OCI-LY1 (cell line): ENCODE measurements at regions not wholly inside any gene's neighbourhood (a gene's known extent, or its start where the extent isn't known, plus 50 kb on each side); places are given as distances from the start of the nearest gene placed in this dataset.

Experiments
- H2AFZ ChIP-seq: fragments of 200-600 bp; sonication (generic), shearing (Covaris generic); 2 replicates; pipeline ENCODE4 v1.6.0; 2014; ENCODE audit warnings: antibody characterized with exemption, mild to moderate bottlenecking, low read length
- H3F3A ChIP-seq: fragments of 200-600 bp; sonication (generic), shearing (Covaris generic); 2 replicates; pipeline ENCODE4 v1.6.0; 2014; ENCODE audit warnings: mild to moderate bottlenecking, antibody characterized with exemption, low read length, moderate library complexity; ENCODE audit not compliant: insufficient read depth
- H3K27ac ChIP-seq: fragments of 200-600 bp; sonication (generic); 2 replicates; pipeline ENCODE4 v1.5.1; 2014; ENCODE audit warnings: low read length, mixed run types, mild to moderate bottlenecking, low read depth; ENCODE audit not compliant: poor library complexity, severe bottlenecking
- H3K27me3 ChIP-seq: fragments of 200-600 bp; sonication (generic); 2 replicates; pipeline ENCODE4 v1.6.0; 2014; ENCODE audit warnings: antibody characterized with exemption, mild to moderate bottlenecking, low read length, moderate library complexity; ENCODE audit not compliant: insufficient read depth
- H3K36me3 ChIP-seq: fragments of 200-600 bp; sonication (generic); 2 replicates; pipeline ENCODE4 v1.6.1; 2014; ENCODE audit warnings: mild to moderate bottlenecking, antibody characterized with exemption, low read length, moderate library complexity, mixed read lengths; ENCODE audit not compliant: insufficient read depth
- H3K4me1 ChIP-seq: fragments of 200-600 bp; sonication (generic); 2 replicates; pipeline ENCODE4 v1.5.1; 2014; ENCODE audit warnings: mild to moderate bottlenecking, low read length, moderate library complexity; ENCODE audit not compliant: insufficient read depth, severe bottlenecking
- H3K4me2 ChIP-seq: fragments of 200-600 bp; sonication (generic), shearing (Covaris generic); 2 replicates; pipeline ENCODE4 v1.6.1; 2014; ENCODE audit warnings: low read length
- H3K4me3 ChIP-seq: fragments of 200-600 bp; sonication (generic); 2 replicates; pipeline ENCODE4 v1.5.1; 2014; ENCODE audit warnings: low read length, low read depth, mild to moderate bottlenecking, mixed read lengths; ENCODE audit not compliant: poor library complexity, severe bottlenecking
- H3K79me2 ChIP-seq: fragments of 200-600 bp; shearing (Covaris generic); 2 replicates; pipeline ENCODE4 v1.6.1; 2016; ENCODE audit warnings: mixed run types, low read length, mixed read lengths; ENCODE audit not compliant: insufficient read depth
- H3K9ac ChIP-seq: fragments of 200-600 bp; sonication (generic), shearing (Covaris generic); 2 replicates; pipeline ENCODE4 v1.6.1; 2014; ENCODE audit warnings: mild to moderate bottlenecking, low read length, mixed read lengths
- H3K9me2 ChIP-seq: fragments of 200-600 bp; sonication (generic), shearing (Covaris generic); 2 replicates; pipeline ENCODE4 v1.6.1; 2014; ENCODE audit warnings: low read depth, mild to moderate bottlenecking, low read length, mixed read lengths
- H3K9me3 ChIP-seq: fragments of 200-600 bp; shearing (Covaris generic); 2 replicates; pipeline ENCODE4 v1.6.1; 2014; ENCODE audit warnings: low read length, mixed read lengths
- H4K20me1 ChIP-seq: fragments of 200-600 bp; sonication (generic), shearing (Covaris generic); 2 replicates; pipeline ENCODE4 v1.6.0; 2016; ENCODE audit warnings: mild to moderate bottlenecking, low read length; ENCODE audit not compliant: insufficient read depth
- EZH2 ChIP-seq: fragments of 200-600 bp; sonication (generic), shearing (Covaris generic); IDR thresholded peaks from 2 replicates; pipeline ENCODE4 v1.8.0; 2017; ENCODE audit warnings: borderline replicate concordance, mixed run types, mild to moderate bottlenecking, antibody characterized with exemption, low read length, moderate library complexity, mixed read lengths
- TF ChIP-seq, protein P1 (sequence below): fragments of 200-600 bp; sonication (generic), shearing (Covaris generic); IDR thresholded peaks from 2 replicates; pipeline ENCODE4 v1.5.1; 2017; ENCODE audit warnings: mild to moderate bottlenecking, antibody characterized with exemption, low read length, moderate library complexity, mixed read lengths

DNA sequence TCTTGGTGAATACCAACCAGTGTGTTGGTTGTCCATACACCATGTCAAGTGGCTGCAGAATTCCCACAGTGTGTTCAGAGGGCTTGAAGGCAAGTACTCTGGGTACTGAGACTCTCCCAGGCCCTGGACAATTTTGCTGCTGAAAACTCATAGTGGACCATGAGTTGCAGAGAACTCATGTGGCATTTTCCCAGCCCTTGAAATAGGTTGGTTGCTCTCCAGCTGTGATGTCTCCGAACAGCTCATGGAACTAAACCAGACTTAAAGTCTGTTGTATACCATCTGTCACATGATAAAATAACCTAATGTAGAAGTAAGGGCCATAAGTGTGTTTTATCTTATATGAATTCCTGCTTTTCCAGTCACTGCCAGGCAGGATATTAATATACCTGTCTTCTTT is 67.8 kb downstream of the RGS2 start:
- H3K9ac ChIP-seq: no peak overlapping the region
- H3K9me2 ChIP-seq: no peaks in the 10 kb centered on the region
- TF ChIP-seq EZH2: no peak
- no peak overlapping the region for H3K4me2 ChIP-seq
- H3K4me3 ChIP-seq: no peak overlapping the region
- H3K4me1 ChIP-seq: no peaks in the 10 kb centered on the region
- no peaks in the 10 kb centered on the region for H3K36me3 ChIP-seq
- no peaks in the 10 kb centered on the region for H3K9me3 ChIP-seq
- H3K27me3 ChIP-seq: no peaks in the 10 kb centered on the region
- no peaks in the 10 kb centered on the region for H4K20me1 ChIP-seq
- H3K27ac ChIP-seq: no peak overlapping the region
- H3K79me2 ChIP-seq: no peaks in the 10 kb centered on the region
- no peak overlapping the region for H2AFZ ChIP-seq
- no peaks in the 10 kb centered on the region for H3F3A ChIP-seq

DNA sequence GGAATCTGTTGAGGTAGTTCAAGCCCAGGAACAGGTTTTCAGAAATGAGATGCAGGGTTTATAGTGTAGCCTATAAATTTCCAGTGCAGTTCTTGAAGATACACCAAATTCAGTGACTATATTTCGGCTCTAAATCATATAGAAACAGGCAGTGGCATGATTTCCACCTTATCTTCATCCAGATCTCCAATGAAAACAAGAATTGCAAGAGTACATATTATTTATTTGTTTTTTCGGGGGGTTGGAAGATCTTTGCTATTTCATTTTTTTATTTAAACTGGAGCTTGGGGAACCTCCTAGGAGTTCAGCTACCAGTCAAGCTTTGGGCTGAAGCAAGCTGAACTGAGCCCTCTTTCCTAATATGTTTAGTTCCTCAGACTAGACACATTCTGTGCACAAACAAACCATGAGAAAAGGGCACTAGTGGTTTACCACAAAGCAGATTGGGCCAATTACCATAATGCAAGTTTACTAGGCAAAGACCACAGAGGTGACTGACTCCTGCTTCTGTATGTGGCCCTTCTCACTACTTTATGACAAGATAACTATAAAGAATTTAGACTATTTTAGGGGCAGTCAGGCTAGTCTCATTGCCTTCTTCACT is 68.5 kb downstream of the RGS2 start:
- no peaks in the 10 kb centered on the region for H3K36me3 ChIP-seq
- no peaks in the 10 kb centered on the region for H3K27me3 ChIP-seq
- H3F3A ChIP-seq: no peaks in the 10 kb centered on the region
- no peak overlapping the region for H2AFZ ChIP-seq
- no peak overlapping the region for H3K9ac ChIP-seq
- H3K4me3 ChIP-seq: no peak overlapping the region
- H3K9me2 ChIP-seq: no peaks in the 10 kb centered on the region
- no peaks in the 10 kb centered on the region for H4K20me1 ChIP-seq
- H3K4me2 ChIP-seq: no peak overlapping the region
- no peaks in the 10 kb centered on the region for H3K4me1 ChIP-seq
- no peak for TF ChIP-seq EZH2
- TF ChIP-seq, protein P1, sequence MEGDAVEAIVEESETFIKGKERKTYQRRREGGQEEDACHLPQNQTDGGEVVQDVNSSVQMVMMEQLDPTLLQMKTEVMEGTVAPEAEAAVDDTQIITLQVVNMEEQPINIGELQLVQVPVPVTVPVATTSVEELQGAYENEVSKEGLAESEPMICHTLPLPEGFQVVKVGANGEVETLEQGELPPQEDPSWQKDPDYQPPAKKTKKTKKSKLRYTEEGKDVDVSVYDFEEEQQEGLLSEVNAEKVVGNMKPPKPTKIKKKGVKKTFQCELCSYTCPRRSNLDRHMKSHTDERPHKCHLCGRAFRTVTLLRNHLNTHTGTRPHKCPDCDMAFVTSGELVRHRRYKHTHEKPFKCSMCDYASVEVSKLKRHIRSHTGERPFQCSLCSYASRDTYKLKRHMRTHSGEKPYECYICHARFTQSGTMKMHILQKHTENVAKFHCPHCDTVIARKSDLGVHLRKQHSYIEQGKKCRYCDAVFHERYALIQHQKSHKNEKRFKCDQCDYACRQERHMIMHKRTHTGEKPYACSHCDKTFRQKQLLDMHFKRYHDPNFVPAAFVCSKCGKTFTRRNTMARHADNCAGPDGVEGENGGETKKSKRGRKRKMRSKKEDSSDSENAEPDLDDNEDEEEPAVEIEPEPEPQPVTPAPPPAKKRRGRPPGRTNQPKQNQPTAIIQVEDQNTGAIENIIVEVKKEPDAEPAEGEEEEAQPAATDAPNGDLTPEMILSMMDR: no peak
- H3K27ac ChIP-seq: no peak overlapping the region
- no peaks in the 10 kb centered on the region for H3K9me3 ChIP-seq
- H3K79me2 ChIP-seq: no peaks in the 10 kb centered on the region

DNA sequence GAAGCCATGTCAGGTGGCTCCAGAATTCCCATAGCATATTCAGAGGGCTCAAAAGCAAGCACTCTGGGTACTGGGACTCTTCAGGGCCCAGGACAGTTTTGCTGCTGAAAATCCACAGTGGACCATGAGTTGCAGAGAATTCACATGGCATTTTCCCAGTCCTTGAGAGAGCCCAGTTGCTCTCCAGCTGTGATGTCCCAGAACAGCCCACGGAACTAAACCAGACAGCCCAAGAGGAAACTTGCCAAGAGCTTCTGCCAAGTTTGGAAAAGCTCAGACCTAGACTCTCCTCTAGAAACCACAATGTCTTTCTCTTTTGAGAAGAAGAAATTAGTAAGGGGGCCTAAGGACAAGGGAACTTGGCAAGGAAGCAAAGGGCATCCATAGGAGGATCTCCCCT is 69.4 kb downstream of the RGS2 start:
- Histone ChIP-seq H3K9me2 (no peaks in the 10 kb centered on the region), H3F3A (no peaks in the 10 kb centered on the region), H3K4me2 (no peak overlapping the region), H3K4me3 (no peak overlapping the region), H3K36me3 (no peaks in the 10 kb centered on the region), H3K9me3 (no peaks in the 10 kb centered on the region), H3K9ac (no peak overlapping the region), H4K20me1 (no peaks in the 10 kb centered on the region), H3K79me2 (no peaks in the 10 kb centered on the region), H3K27me3 (no peaks in the 10 kb centered on the region), H3K27ac (no peak overlapping the region), H3K4me1 (no peaks in the 10 kb centered on the region), H2AFZ (no peak overlapping the region)
- no peak for TF ChIP-seq EZH2
- TF ChIP-seq, protein P1: no peak

DNA sequence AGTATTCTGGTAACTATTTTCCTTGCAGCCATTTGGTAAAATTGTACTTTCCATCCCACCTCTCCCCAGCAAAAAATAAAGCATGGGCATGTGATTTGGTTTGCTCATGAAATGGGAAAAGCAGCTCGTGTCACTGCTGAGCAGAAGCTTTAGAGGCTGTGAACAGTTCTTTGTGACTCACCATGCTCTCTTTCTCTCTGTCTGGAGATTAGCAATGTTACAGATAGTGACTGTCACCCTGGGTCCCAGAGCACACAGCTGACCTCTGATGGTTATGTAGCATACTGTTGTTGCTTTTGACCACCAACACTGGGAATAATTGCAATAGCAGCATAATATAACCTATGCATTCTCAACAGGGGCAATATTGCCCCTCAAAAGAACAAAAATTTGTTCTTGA is 70.6 kb downstream of the RGS2 start:
- H3K4me3 ChIP-seq: no peak overlapping the region
- no peak overlapping the region for H3K4me2 ChIP-seq
- H3K27me3 ChIP-seq: no peaks in the 10 kb centered on the region
- H4K20me1 ChIP-seq: no peaks in the 10 kb centered on the region
- no peak overlapping the region for H3K27ac ChIP-seq
- H3K9me2 ChIP-seq: no peaks in the 10 kb centered on the region
- no peaks in the 10 kb centered on the region for H3F3A ChIP-seq
- H3K4me1 ChIP-seq: no peaks in the 10 kb centered on the region
- no peaks in the 10 kb centered on the region for H3K79me2 ChIP-seq
- no peaks in the 10 kb centered on the region for H3K36me3 ChIP-seq
- H3K9ac ChIP-seq: no peak overlapping the region
- H2AFZ ChIP-seq: no peak overlapping the region
- no peaks in the 10 kb centered on the region for H3K9me3 ChIP-seq
- TF ChIP-seq, protein P1: peak; percentile 13; the same call in 1 of the 2 replicates
- no peak for TF ChIP-seq EZH2
